ENCODE measurements at regions not wholly inside any gene's neighbourhood (a gene's known extent, or its start where the extent isn't known, plus 50 kb on each side); places are given as distances from the start of the nearest gene placed in this dataset.

DNA sequence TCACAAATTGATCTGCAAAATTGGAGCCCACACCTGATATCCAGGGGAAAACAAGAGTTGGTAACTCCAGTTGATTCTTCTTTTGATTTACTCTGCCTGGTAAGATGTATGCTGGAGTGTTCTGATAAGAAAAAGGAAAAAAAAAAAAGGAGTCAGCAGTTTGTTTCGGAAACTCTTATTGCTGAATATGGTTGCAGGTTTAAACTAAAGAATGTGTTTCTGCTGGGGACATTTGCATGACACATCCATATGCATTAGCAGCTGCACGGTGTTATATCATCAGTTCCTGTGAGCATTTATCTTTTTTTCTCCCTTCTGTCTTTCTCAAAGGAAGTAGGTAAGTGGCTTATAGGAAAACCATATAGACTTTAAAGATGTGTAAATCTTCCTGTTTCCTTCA is 418.5 kb upstream of the ESRRG start:
- H3K27ac ChIP-seq, result no peak overlapping the region
- no peak for DNase-seq
- H3K4me1 ChIP-seq, result peaks cover 0 to 15% (median 5%) of the 10 kb centered on the region in 4 donors
- TF ChIP-seq, protein P1, sequence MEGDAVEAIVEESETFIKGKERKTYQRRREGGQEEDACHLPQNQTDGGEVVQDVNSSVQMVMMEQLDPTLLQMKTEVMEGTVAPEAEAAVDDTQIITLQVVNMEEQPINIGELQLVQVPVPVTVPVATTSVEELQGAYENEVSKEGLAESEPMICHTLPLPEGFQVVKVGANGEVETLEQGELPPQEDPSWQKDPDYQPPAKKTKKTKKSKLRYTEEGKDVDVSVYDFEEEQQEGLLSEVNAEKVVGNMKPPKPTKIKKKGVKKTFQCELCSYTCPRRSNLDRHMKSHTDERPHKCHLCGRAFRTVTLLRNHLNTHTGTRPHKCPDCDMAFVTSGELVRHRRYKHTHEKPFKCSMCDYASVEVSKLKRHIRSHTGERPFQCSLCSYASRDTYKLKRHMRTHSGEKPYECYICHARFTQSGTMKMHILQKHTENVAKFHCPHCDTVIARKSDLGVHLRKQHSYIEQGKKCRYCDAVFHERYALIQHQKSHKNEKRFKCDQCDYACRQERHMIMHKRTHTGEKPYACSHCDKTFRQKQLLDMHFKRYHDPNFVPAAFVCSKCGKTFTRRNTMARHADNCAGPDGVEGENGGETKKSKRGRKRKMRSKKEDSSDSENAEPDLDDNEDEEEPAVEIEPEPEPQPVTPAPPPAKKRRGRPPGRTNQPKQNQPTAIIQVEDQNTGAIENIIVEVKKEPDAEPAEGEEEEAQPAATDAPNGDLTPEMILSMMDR (IDR thresholded peaks at IDR 0.05), result no peak
- TF ChIP-seq POLR2AphosphoS5 (IDR thresholded peaks at IDR 0.05) (no peak), EP300 (IDR thresholded peaks at IDR 0.05) (no peak)
- H3K36me3 ChIP-seq, result no peaks in the 10 kb centered on the region
- peaks cover 0 to 24% (median 5%) of the 10 kb centered on the region in 4 donors for H3K27me3 ChIP-seq
- no peak for ATAC-seq (ENCODE audit: low FRiP score in 2 of 2)
- no peaks in the 10 kb centered on the region for H3K9me3 ChIP-seq
- 72 to 77% methylated on average over 2 of the region's 2 CpGs for WGBS, 2 donors
- no peak overlapping the region for H3K4me3 ChIP-seq

DNA sequence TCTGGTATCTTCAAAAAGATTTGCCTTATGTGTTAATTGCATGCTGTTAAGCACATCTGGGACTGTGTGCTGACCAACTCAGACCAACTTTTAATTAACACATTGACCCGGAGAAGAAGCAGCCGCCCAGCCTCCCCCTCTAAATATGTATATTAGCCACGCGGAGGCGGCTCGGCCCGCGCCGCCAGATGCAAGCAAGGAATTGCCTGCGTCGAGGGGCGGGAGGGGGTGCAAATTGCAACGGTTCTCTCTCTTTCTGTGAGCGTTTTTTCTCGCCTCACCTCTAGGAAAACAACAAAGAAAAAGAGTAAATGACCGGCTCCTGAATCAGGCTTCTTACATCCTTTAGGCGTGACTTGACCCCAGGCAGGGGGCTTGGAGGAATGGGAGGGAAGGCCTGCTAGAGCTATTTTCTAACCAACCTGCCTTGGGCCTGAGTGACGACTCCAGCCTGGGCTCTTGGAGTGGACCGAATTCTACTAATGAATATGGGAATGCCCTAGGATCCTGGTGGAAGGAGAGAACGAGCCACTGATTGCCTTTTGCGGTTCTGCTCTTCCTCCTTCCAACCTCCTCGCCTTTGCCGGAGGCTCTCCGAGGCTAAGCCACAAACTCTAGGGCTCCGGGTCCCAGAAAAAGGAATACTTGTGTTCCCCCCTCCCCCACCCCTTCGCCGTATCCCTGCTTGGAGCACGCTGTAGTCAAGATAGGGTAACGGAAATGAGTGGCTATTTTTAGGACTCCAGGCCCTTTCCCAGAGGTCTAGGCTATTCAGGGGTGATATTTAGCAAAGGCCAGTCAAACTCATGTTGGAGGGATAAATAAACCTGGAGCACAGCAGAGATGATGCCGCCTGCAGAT is 417.0 kb upstream of the ESRRG start:
- no peaks in the 10 kb centered on the region for H3K9me3 ChIP-seq
- 23 to 37% methylated on average over 30 of the region's 30 CpGs for WGBS, 2 donors
- TF ChIP-seq, protein P1 (IDR thresholded peaks at IDR 0.05), result no peak
- no peak for TF ChIP-seq EP300 (IDR thresholded peaks at IDR 0.05)
- DNase-seq (peak in 1 of 2 donors; percentile 47), ATAC-seq (ENCODE audit: low FRiP score in 2 of 2) (no peak)
- no peaks in the 10 kb centered on the region for H3K36me3 ChIP-seq
- H3K4me3 ChIP-seq, result no peak overlapping the region
- H3K4me1 ChIP-seq, result peaks cover 0 to 29% (median 9%) of the 10 kb centered on the region in 4 donors
- peaks cover 0 to 37% (median 10%) of the 10 kb centered on the region in 4 donors for H3K27me3 ChIP-seq
- H3K27ac ChIP-seq, result no peak overlapping the region

DNA sequence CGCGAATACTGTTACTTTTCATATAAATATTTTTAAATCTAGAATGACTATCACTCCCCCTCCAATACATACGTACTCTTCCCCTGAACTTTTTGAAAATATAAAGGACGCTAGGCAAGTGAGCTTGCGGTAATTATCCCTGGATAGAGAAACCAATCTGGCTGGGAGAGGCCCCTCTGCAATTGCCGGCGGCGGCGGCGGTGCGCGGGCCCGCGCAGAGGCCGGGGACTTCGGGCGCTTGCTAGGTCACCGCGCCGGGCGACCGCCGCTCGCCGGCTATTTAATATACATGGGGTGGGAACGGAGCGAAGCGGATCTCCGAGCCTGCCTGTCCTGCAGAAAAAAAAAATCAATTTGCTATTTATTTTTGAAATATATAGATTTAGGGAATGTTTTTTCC is 416.3 kb upstream of the ESRRG start:
- DNase-seq (peak in 1 of 2 donors; percentile 80), ATAC-seq (ENCODE audit: low FRiP score in 2 of 2) (no peak)
- Histone ChIP-seq H3K27ac (no peak overlapping the region), H3K4me3 (no peak overlapping the region), H3K9me3 (no peaks in the 10 kb centered on the region), H3K27me3 (peaks cover 0 to 43% (median 10%) of the 10 kb centered on the region in 4 donors), H3K36me3 (no peaks in the 10 kb centered on the region), H3K4me1 (peaks cover 0 to 37% (median 13%) of the 10 kb centered on the region in 4 donors)
- 16 to 17% methylated on average over 29 of the region's 29 CpGs for WGBS, 2 donors
- no peak for TF ChIP-seq POLR2AphosphoS5 (IDR thresholded peaks at IDR 0.05)
- no peak for TF ChIP-seq EP300 (IDR thresholded peaks at IDR 0.05)
- TF ChIP-seq, protein P1 (IDR thresholded peaks at IDR 0.05), result no peak
- no peak for TF ChIP-seq POLR2A (IDR thresholded peaks at IDR 0.05)

DNA sequence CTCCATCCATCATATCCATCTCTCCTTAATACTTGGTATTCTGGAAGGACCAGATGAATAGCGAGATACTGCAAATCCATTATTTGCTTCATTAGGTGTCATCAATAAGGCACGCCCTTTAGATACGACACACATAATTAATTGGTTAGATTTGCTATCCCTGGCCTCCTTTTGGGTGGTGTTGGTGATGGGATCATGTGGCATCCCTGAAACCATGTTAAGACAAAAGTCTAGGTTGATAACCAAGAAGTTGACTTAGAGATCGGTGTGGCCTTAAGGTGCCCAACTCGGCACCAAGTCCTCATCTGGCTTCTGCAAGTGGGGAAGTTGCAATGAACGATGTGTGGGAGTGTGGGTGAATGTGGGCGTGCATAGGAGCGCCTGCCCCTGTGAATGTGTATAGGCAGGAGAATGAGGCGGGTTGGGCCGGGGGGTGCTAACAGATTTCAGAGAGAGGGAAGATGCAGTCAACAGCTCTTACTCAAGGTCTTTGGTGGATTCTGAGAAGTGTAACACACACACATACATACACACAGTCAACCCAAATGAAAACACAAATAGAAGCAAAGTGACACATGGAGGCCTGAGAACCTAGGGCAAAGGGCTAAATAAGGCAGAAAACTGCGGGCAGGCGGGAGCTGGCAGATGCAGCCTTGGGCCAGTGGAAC is 415.7 kb upstream of the ESRRG start:
- DNase-seq (no peak), ATAC-seq (ENCODE audit: low FRiP score in 2 of 2) (no peak)
- H3K9me3 ChIP-seq, result no peaks in the 10 kb centered on the region
- 25 to 33% methylated on average over 12 of the region's 12 CpGs for WGBS, 2 donors
- H3K4me3 ChIP-seq, result no peak overlapping the region
- H3K4me1 ChIP-seq, result peaks cover 0 to 43% (median 14%) of the 10 kb centered on the region in 4 donors
- H3K27me3 ChIP-seq, result peaks cover 0 to 44% (median 10%) of the 10 kb centered on the region in 4 donors
- H3K27ac ChIP-seq, result no peak overlapping the region
- no peaks in the 10 kb centered on the region for H3K36me3 ChIP-seq
- TF ChIP-seq, protein P1 (IDR thresholded peaks at IDR 0.05), result no peak
- no peak for TF ChIP-seq EP300 (IDR thresholded peaks at IDR 0.05)
- no peak for TF ChIP-seq POLR2AphosphoS5 (IDR thresholded peaks at IDR 0.05)
- TF ChIP-seq POLR2A (IDR thresholded peaks at IDR 0.05), result no peak
